ENCODE measurements at regions not wholly inside any gene's neighbourhood (a gene's known extent, or its start where the extent isn't known, plus 50 kb on each side); places are given as distances from the start of the nearest gene placed in this dataset.

DNA sequence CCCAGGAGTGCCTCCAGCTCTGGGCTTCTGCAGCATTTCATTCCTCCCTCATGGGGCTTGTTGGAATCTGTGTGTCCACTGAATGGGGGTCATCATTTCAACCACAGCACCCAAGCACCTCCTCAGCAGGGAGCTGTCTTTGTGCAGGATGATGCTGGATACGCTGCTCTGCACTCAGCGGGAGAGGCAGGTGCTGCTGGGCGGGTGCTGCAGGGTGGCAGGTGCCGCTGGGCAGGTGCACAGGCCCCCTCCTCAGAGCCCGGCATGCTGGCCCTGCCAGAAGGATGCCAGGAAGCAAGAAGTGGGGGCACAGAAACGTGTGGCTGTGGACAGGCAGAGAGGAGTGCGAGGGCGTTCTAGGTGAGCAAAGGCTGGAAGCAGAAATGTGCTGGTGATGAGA, 121.8 kb upstream of the VSTM2B start:
- intact Hi-C loops (cut with micrococcal nuclease): no loop called here
- ATAC-seq: no peak
- Histone ChIP-seq H3K36me3 (ENCODE audit: control insufficient read depth in 1 of 2, insufficient read depth in 2 of 2, low read length in 2 of 2) (no peaks in the 10 kb centered on the region), H3K4me3 (replicated peaks in 1 of 2; ENCODE audit: low read depth in 1 of 2, low read length in 2 of 2) (no peak overlapping the region), H3K4me2 (ENCODE audit: low read length) (no peak overlapping the region), H3K9ac (ENCODE audit: low read length) (no peak overlapping the region), H2AFZ (ENCODE audit: low read depth, low read length, poor library complexity, severe bottlenecking) (no peak overlapping the region), H3K27me3 (ENCODE audit: insufficient read depth, low read length) (peaks cover 17% of the 10 kb centered on the region), H4K20me1 (ENCODE audit: insufficient read depth) (no peaks in the 10 kb centered on the region), H3K9me3 (ENCODE audit: control insufficient read depth in 1 of 2, insufficient read depth in 1 of 2, low read depth in 1 of 2, low read length in 2 of 2) (no peaks in the 10 kb centered on the region), H3K9me2 (ENCODE audit: insufficient read depth) (no peaks in the 10 kb centered on the region), H3K27ac (ENCODE audit: low read depth, low read length) (no peak overlapping the region), H3K4me1 (ENCODE audit: control insufficient read depth in 1 of 2, insufficient read depth in 2 of 2, low read length in 2 of 2) (no peaks in the 10 kb centered on the region), H3K79me2 (ENCODE audit: insufficient read depth, low read length) (no peaks in the 10 kb centered on the region)
- no TSS peak for BruUV-seq (replicated peaks)
- RAD21 ChIA-PET (ENCODE audit: low non-redundant PET in 1 of 2, low total read pairs in 2 of 2, uncharacterized antibody in 2 of 2, unreplicated experiment in 2 of 2): no interaction called here
- CTCF ChIA-PET: no interaction called here
- DNase-seq (ENCODE audit: low read depth, low spot score): no peak
- TF ChIP-seq EZH2 (IDR thresholded peaks at IDR 0.05) (no peak), SRF (IDR thresholded peaks at IDR 0.05; ENCODE audit: low read depth) (no peak), SP1 (IDR thresholded peaks at IDR 0.05; ENCODE audit: low read depth) (no peak), RAD21 (IDR thresholded peaks at IDR 0.05; ENCODE audit: low read depth) (no peak), ZNF274 (IDR thresholded peaks at IDR 0.05; ENCODE audit: low read depth, low read length) (no peak), POLR2A (IDR thresholded peaks at IDR 0.05; ENCODE audit: borderline replicate concordance, extremely low read depth, insufficient read depth, insufficient read length) (no peak), CBX3 (IDR thresholded peaks at IDR 0.05; ENCODE audit: low read depth) (no peak), TCF7L2 (IDR thresholded peaks at IDR 0.05; ENCODE audit: borderline replicate concordance, extremely low read depth, insufficient read depth, insufficient read length) (no peak), JUND (IDR thresholded peaks at IDR 0.05) (no peak), CEBPB (IDR thresholded peaks at IDR 0.05; ENCODE audit: low read depth) (no peak), YY1 (IDR thresholded peaks at IDR 0.05; ENCODE audit: extremely low read depth, insufficient replicate concordance, low read depth, low read length) (no peak), SIN3A (IDR thresholded peaks at IDR 0.05; ENCODE audit: low read depth) (no peak), EGR1 (IDR thresholded peaks at IDR 0.05; ENCODE audit: low read depth) (no peak), ZFX (IDR thresholded peaks at IDR 0.05) (no peak), POLR2AphosphoS5 (IDR thresholded peaks at IDR 0.05; ENCODE audit: low read depth, low read length) (no peak)
- TF ChIP-seq, protein P1, sequence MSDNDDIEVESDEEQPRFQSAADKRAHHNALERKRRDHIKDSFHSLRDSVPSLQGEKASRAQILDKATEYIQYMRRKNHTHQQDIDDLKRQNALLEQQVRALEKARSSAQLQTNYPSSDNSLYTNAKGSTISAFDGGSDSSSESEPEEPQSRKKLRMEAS (IDR thresholded peaks at IDR 0.05): no peak
- TF ChIP-seq, protein P2, sequence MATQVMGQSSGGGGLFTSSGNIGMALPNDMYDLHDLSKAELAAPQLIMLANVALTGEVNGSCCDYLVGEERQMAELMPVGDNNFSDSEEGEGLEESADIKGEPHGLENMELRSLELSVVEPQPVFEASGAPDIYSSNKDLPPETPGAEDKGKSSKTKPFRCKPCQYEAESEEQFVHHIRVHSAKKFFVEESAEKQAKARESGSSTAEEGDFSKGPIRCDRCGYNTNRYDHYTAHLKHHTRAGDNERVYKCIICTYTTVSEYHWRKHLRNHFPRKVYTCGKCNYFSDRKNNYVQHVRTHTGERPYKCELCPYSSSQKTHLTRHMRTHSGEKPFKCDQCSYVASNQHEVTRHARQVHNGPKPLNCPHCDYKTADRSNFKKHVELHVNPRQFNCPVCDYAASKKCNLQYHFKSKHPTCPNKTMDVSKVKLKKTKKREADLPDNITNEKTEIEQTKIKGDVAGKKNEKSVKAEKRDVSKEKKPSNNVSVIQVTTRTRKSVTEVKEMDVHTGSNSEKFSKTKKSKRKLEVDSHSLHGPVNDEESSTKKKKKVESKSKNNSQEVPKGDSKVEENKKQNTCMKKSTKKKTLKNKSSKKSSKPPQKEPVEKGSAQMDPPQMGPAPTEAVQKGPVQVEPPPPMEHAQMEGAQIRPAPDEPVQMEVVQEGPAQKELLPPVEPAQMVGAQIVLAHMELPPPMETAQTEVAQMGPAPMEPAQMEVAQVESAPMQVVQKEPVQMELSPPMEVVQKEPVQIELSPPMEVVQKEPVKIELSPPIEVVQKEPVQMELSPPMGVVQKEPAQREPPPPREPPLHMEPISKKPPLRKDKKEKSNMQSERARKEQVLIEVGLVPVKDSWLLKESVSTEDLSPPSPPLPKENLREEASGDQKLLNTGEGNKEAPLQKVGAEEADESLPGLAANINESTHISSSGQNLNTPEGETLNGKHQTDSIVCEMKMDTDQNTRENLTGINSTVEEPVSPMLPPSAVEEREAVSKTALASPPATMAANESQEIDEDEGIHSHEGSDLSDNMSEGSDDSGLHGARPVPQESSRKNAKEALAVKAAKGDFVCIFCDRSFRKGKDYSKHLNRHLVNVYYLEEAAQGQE (IDR thresholded peaks at IDR 0.05; ENCODE audit: low read depth): no peak
- TF ChIP-seq, protein P3, sequence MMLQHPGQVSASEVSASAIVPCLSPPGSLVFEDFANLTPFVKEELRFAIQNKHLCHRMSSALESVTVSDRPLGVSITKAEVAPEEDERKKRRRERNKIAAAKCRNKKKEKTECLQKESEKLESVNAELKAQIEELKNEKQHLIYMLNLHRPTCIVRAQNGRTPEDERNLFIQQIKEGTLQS (IDR thresholded peaks at IDR 0.05): no peak
- TF ChIP-seq, protein P4, sequence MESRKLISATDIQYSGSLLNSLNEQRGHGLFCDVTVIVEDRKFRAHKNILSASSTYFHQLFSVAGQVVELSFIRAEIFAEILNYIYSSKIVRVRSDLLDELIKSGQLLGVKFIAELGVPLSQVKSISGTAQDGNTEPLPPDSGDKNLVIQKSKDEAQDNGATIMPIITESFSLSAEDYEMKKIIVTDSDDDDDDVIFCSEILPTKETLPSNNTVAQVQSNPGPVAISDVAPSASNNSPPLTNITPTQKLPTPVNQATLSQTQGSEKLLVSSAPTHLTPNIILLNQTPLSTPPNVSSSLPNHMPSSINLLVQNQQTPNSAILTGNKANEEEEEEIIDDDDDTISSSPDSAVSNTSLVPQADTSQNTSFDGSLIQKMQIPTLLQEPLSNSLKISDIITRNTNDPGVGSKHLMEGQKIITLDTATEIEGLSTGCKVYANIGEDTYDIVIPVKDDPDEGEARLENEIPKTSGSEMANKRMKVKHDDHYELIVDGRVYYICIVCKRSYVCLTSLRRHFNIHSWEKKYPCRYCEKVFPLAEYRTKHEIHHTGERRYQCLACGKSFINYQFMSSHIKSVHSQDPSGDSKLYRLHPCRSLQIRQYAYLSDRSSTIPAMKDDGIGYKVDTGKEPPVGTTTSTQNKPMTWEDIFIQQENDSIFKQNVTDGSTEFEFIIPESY (IDR thresholded peaks at IDR 0.05; ENCODE audit: extremely low read depth, insufficient replicate concordance, low read length): no peak
- POLR2A ChIA-PET: no interaction called here
